GM12878 (cell line): ENCODE measurements at regions not wholly inside any gene's neighbourhood (a gene's known extent, or its start where the extent isn't known, plus 50 kb on each side); places are given as distances from the start of the nearest gene placed in this dataset.
A peak's percentile ranks its signal among the peaks of the same experiment; 100 is the strongest.

Experiments
- ASH2L ChIP-seq: fragments of 300-600, 200-600 bp; sonication (generic); IDR thresholded peaks from 2 replicates; pipeline ENCODE4 v1.6.1; 2017; ENCODE audit warnings: low read depth, mild to moderate bottlenecking, borderline replicate concordance
- BACH1 ChIP-seq: fragments of 450-650 bp; IDR thresholded peaks from 2 replicates; pipeline ENCODE4 v1.6.1; 2017; ENCODE audit warnings: mild to moderate bottlenecking, borderline replicate concordance
- BCL11A ChIP-seq: IDR thresholded peaks from 2 replicates; pipeline ENCODE4 v1.6.1; 2011; ENCODE audit warnings: low read depth, low read length
- HDAC2 ChIP-seq: fragments of 200-600 bp; sonication (generic); IDR thresholded peaks from 2 replicates; pipeline ENCODE4 v1.6.1; 2017
- NFYA ChIP-seq: IDR thresholded peaks from 2 replicates; pipeline ENCODE4 v1.6.1; 2011; ENCODE audit warnings: low read depth, mild to moderate bottlenecking, low read length, improper control_type of control experiment, borderline replicate concordance
- NFYB ChIP-seq: IDR thresholded peaks from 2 replicates; pipeline ENCODE4 v1.6.1; 2011; ENCODE audit warnings: low read depth, mild to moderate bottlenecking, low read length, improper control_type of control experiment, moderate library complexity; ENCODE audit not compliant: insufficient read depth
- NR2C1 ChIP-seq: fragments of 450-650 bp; IDR thresholded peaks from 2 replicates; pipeline ENCODE4 v1.6.1; 2017; ENCODE audit warnings: antibody characterized with exemption, mild to moderate bottlenecking, moderate library complexity
- NR2F1 ChIP-seq: fragments of 450-650 bp; conservative IDR thresholded peaks from 2 replicates; pipeline ENCODE4 v1.6.1; 2017; ENCODE audit warnings: mild to moderate bottlenecking
- PAX8 ChIP-seq: fragments of 450-650 bp; IDR thresholded peaks from 2 replicates; pipeline ENCODE4 v1.6.1; 2017; ENCODE audit warnings: mild to moderate bottlenecking, moderate library complexity
- POLR2A ChIP-seq: IDR thresholded peaks from 2 replicates; pipeline ENCODE4 v1.6.1; 2011; ENCODE audit warnings: low read depth, mild to moderate bottlenecking, low read length
- POLR2AphosphoS5 ChIP-seq: IDR thresholded peaks from 2 replicates; pipeline ENCODE4 v1.6.1; 2011; ENCODE audit warnings: mild to moderate bottlenecking, low read length, inconsistent platforms
- RAD51 ChIP-seq: fragments of 450-650 bp; IDR thresholded peaks from 2 replicates; pipeline ENCODE4 v1.6.1; 2016; ENCODE audit warnings: moderate library complexity, mild to moderate bottlenecking, inconsistent platforms
- RELA ChIP-seq: fragments of 450-650 bp; IDR thresholded peaks from 2 replicates; pipeline ENCODE4 v1.8.0; 2014; ENCODE audit warnings: borderline replicate concordance; ENCODE audit not compliant: partially characterized antibody
- SMAD5 ChIP-seq: IDR thresholded peaks from 2 replicates; pipeline ENCODE4 v1.6.1; 2016; ENCODE audit warnings: antibody characterized with exemption, low read depth
- SP1 ChIP-seq: IDR thresholded peaks from one replicate; pipeline ENCODE4 v1.6.1; 2011; ENCODE audit warnings: low read depth, low read length
- STAT1 ChIP-seq: fragments of 450-650 bp; conservative IDR thresholded peaks from 2 replicates; pipeline ENCODE4 v1.6.1; 2014; ENCODE audit warnings: antibody characterized with exemption, mild to moderate bottlenecking
- SUPT20H ChIP-seq: IDR thresholded peaks from 2 replicates; pipeline ENCODE4 v1.6.1; 2011; ENCODE audit warnings: low read depth, mild to moderate bottlenecking, low read length, moderate library complexity, borderline replicate concordance; ENCODE audit not compliant: control insufficient read depth
- ZNF207 ChIP-seq: fragments of 450-650 bp; IDR thresholded peaks from 2 replicates; pipeline ENCODE4 v1.6.1; 2014; ENCODE audit warnings: antibody characterized with exemption, mild to moderate bottlenecking, borderline replicate concordance
- TF ChIP-seq, protein P1 (sequence below), 3 experiments: IDR thresholded peaks in 2 of 3; conservative IDR thresholded peaks in 1 of 3; 2 replicates each; pipeline ENCODE4 v1.5.1; 2011; ENCODE audit warnings: low read depth in 3 of 3, low read length in 3 of 3, mild to moderate bottlenecking in 3 of 3, control low read depth in 2 of 3, moderate library complexity in 2 of 3, inconsistent platforms in 1 of 3, mixed read lengths in 1 of 3; ENCODE audit not compliant: control insufficient read depth in 2 of 3, insufficient read depth in 1 of 3; ENCODE audit errors: extremely low read depth in 1 of 3
- TF ChIP-seq, protein P2 (sequence below): fragments of 450-650 bp; IDR thresholded peaks from 2 replicates; pipeline ENCODE4 v1.6.1; 2017; ENCODE audit warnings: antibody characterized with exemption, mild to moderate bottlenecking, moderate library complexity
- TF ChIP-seq, protein P3 (sequence below): fragments of 450-650 bp; IDR thresholded peaks from 2 replicates; pipeline ENCODE4 v1.6.1; 2016; ENCODE audit warnings: mild to moderate bottlenecking
- TF ChIP-seq, protein P4 (sequence below): IDR thresholded peaks from 2 replicates; pipeline ENCODE4 v1.6.1; 2012; ENCODE audit warnings: low read depth, low read length, improper control_type of control experiment
- TF ChIP-seq, protein P5 (sequence below): IDR thresholded peaks from 2 replicates; pipeline ENCODE4 v1.6.1; 2011; ENCODE audit warnings: low read depth, mild to moderate bottlenecking, low read length, moderate library complexity, borderline replicate concordance; ENCODE audit errors: extremely low read depth

DNA sequence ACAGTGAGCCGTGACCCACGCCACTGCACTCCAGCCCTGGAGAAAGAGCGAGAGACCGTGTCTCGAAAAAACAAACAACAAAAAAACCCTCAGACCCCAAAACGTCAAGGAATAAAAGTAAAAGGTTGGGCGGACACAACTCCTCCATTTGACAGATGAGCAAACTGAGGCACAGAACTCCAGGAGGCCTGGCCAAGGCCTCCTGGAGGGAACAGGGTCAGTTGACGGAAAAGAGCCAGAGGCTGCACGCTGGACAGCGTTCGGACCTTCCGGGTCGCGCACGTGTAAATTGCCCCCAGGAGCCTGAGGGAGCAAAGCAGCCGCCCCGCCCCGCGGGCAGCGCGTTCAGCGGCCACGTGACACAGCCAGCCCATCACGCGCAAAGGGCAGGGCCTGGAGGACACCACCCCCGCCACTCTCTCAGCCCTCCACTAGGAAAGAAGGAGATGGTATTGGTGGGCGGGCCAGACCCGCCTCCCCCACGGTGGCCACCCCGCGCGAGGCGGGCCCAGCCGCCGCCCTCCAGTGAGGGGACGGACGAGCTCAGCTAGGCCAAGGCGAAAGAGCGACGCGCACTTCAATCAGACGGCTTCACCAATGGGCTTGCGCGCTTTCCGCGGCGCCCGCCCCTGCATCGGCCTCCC is 81.5 kb downstream of the PTPDC1 start (continued):
- TF ChIP-seq, protein P1, sequence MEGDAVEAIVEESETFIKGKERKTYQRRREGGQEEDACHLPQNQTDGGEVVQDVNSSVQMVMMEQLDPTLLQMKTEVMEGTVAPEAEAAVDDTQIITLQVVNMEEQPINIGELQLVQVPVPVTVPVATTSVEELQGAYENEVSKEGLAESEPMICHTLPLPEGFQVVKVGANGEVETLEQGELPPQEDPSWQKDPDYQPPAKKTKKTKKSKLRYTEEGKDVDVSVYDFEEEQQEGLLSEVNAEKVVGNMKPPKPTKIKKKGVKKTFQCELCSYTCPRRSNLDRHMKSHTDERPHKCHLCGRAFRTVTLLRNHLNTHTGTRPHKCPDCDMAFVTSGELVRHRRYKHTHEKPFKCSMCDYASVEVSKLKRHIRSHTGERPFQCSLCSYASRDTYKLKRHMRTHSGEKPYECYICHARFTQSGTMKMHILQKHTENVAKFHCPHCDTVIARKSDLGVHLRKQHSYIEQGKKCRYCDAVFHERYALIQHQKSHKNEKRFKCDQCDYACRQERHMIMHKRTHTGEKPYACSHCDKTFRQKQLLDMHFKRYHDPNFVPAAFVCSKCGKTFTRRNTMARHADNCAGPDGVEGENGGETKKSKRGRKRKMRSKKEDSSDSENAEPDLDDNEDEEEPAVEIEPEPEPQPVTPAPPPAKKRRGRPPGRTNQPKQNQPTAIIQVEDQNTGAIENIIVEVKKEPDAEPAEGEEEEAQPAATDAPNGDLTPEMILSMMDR (IDR thresholded peaks at IDR 0.05 in 2 of 3, conservative IDR thresholded peaks at IDR 0.05 in 1 of 3; ENCODE audit: control insufficient read depth in 2 of 3, extremely low read depth in 1 of 3, insufficient read depth in 1 of 3, low read depth in 3 of 3, low read length in 3 of 3), result no peak
- TF ChIP-seq ASH2L (no peak), BCL11A (no peak), SUPT20H (no peak), NFYB (peak; percentile 96), RELA (no peak), SP1 (peak; percentile 99), HDAC2 (0 out of 2 replicates have a peak, but pooled peaks have one; percentile 47), SMAD5 (no peak), POLR2A (no peak), STAT1 (no peak), NR2F1 (peak; percentile 46; the same call in 1 of the 2 replicates), BACH1 (no peak), RAD51 (peak; percentile 95), PAX8 (no peak), NFYA (peak; percentile 90), ZNF207 (no peak), NR2C1 (no peak), POLR2AphosphoS5 (no peak)
- TF ChIP-seq, protein P2, sequence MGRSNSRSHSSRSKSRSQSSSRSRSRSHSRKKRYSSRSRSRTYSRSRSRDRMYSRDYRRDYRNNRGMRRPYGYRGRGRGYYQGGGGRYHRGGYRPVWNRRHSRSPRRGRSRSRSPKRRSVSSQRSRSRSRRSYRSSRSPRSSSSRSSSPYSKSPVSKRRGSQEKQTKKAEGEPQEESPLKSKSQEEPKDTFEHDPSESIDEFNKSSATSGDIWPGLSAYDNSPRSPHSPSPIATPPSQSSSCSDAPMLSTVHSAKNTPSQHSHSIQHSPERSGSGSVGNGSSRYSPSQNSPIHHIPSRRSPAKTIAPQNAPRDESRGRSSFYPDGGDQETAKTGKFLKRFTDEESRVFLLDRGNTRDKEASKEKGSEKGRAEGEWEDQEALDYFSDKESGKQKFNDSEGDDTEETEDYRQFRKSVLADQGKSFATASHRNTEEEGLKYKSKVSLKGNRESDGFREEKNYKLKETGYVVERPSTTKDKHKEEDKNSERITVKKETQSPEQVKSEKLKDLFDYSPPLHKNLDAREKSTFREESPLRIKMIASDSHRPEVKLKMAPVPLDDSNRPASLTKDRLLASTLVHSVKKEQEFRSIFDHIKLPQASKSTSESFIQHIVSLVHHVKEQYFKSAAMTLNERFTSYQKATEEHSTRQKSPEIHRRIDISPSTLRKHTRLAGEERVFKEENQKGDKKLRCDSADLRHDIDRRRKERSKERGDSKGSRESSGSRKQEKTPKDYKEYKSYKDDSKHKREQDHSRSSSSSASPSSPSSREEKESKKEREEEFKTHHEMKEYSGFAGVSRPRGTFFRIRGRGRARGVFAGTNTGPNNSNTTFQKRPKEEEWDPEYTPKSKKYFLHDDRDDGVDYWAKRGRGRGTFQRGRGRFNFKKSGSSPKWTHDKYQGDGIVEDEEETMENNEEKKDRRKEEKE, result no peak
- TF ChIP-seq, protein P3, sequence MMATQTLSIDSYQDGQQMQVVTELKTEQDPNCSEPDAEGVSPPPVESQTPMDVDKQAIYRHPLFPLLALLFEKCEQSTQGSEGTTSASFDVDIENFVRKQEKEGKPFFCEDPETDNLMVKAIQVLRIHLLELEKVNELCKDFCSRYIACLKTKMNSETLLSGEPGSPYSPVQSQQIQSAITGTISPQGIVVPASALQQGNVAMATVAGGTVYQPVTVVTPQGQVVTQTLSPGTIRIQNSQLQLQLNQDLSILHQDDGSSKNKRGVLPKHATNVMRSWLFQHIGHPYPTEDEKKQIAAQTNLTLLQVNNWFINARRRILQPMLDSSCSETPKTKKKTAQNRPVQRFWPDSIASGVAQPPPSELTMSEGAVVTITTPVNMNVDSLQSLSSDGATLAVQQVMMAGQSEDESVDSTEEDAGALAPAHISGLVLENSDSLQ, result peak; percentile 98
- TF ChIP-seq, protein P4, sequence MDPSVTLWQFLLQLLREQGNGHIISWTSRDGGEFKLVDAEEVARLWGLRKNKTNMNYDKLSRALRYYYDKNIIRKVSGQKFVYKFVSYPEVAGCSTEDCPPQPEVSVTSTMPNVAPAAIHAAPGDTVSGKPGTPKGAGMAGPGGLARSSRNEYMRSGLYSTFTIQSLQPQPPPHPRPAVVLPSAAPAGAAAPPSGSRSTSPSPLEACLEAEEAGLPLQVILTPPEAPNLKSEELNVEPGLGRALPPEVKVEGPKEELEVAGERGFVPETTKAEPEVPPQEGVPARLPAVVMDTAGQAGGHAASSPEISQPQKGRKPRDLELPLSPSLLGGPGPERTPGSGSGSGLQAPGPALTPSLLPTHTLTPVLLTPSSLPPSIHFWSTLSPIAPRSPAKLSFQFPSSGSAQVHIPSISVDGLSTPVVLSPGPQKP, result no peak
- TF ChIP-seq, protein P5, sequence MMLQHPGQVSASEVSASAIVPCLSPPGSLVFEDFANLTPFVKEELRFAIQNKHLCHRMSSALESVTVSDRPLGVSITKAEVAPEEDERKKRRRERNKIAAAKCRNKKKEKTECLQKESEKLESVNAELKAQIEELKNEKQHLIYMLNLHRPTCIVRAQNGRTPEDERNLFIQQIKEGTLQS, result peak; percentile 68; the same call in 1 of the 2 replicates
